Fibroblast of peridontal ligament (primary cell): ENCODE measurements at regions not wholly inside any gene's neighbourhood (a gene's known extent, or its start where the extent isn't known, plus 50 kb on each side); places are given as distances from the start of the nearest gene placed in this dataset.
"Not testable (repeated sequence)": the region's sequence is repeated elsewhere in the genome, so short reads cannot be mapped to it uniquely, and the experiment has no call there.

Experiments used
- DNase-seq: peaks from one replicate; pipeline ENCODE4 v3.0.0-alpha.2; 2010; ENCODE audit errors: extremely low read depth

DNA sequence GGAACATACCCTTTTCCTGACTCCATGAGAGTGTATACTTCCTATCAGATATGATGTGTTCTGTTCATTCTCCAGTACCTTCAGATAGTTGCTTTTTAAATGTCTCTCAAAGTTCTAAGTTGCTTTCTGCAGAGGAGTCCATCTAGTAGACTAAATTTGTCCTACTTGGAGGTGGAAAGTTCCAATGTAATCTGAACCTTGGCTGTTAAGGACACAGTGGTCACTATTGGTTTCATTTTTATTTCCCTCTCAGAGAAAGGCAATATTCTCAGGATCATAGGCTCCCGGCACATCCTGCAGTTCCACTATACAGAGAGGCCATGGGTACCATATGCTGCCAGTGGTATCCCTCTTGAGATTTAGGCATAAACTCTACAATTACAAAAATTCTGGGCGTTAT is 634.6 kb downstream of the LRRC70 start:
- no peak for DNase-seq

- DNase-seq: no peak
Observed at GRCh38 chr5:63211448-63212132, 633.0 kb downstream of the LRRC70 start.

GRCh38 chr5:63205976-63206375 is 627.4 kb downstream of the LRRC70 start:
- no peak for DNase-seq

- DNase-seq: no peak
Observed at GRCh38 chr5:63201738-63202137, 623.1 kb downstream of the LRRC70 start.

DNA sequence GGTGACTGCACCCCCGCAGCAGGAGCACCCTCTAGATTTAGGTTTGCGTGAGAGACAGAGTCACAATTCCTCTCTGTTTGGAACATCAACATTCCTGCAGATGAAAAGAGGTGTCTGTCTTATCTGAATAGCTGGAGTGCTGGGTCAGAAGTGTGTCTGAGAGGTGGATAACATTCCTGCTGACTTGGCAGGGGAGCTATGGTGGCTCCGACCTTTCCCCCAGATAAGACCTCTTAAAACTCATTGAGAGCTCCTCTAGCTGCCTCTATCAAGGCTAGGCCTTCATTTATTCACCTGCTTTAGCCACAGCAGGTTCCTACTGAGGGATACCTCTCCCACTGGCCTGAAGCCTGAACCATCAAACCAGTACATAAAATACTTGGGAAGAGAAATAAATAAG is 615.5 kb downstream of the LRRC70 start:
- DNase-seq: no peak

- DNase-seq: not testable (repeated sequence)
Observed at GRCh38 chr5:63180190-63180589, 601.6 kb downstream of the LRRC70 start.

GRCh38 chr5:63175850-63176249 is 597.2 kb downstream of the LRRC70 start:
- DNase-seq: no peak

DNA sequence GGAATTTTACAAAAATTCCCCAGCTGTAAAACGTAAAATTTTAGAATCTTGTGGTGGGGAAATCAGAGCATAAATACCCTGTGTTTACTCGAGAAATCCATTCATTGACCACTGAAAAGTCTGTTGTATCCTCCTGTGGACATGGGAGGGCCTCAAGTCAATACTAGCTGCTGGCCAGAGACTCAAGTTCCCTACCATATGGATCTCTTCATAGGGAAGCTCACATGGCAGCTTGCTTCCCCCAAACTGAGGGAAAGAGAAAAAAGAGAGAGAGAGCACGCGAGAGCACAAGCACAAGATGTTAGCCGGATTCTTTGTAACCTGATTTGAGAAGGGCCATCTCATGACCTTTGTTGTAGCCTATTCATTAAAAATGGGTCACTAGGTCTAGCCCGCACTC is 591.9 kb downstream of the LRRC70 start:
- DNase-seq: no peak

DNA sequence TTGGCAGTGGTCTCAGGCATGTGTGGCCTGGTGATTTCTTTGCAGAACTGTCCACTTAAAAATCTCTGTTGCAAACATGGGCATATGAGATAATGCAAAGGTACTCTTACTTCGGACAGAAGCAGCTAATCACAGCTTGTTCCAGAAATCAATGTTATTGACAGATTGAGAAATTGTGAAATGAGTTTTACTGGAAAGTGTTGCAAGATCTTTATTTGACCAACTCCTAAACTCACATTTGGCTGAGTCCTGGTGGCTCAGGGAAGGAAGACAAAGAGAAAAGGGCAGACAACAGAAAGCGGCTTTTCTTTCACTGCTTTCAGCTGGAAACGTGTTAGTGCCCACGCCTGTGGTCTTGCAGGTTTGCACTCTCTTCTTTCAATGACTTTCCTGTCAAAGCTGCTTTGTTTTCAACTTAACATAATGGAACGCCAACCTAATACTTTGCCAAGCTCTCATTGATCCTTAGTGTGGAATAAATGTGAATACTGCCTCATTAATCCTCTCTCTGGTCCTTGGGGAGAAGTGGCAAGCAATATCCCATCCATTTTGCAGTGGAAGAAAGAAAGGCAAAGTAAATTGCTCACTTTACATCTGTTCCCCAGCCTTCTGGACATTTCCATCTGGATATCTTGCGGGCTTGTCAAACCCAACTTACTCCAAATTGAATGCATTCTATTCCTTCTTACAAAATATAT is 586.4 kb downstream of the LRRC70 start:
- no peak for DNase-seq

DNA sequence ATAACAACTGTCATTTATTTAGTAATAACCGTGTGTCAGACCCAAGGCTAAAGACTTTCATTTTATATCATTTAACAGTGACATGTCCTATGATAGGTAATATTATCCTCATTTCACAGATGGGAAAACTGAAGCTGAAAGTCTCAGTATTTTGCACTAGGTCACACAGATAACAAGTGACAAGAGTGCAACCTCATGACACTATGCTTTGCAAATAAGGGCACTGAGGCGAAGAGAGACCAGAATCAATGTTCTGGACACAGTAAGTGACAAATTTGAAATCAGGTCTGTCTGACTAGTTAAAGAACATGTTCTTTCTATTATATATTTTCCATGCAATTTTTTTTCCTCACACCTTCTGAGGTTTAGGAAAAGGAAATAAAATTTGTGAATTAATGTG is 585.7 kb downstream of the LRRC70 start:
- no peak for DNase-seq

DNA sequence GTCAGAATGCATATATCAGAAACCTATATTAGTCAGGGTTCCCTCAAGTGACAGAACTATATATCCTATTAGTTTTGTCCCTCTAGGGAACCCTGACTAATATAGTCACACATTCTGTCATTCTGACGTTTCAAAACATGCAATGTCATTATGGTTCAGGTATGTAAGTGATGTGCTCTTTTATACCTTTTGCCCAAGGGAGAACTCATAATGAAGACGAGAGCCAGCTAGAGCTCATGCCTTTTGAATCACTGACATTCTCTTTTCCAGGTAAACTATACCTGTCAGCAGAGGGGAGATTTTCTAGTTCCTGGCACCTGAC is 576.7 kb downstream of the LRRC70 start:
- no peak for DNase-seq

GRCh38 chr5:63154476-63155309 is 576.1 kb downstream of the LRRC70 start:
- no peak for DNase-seq

DNA sequence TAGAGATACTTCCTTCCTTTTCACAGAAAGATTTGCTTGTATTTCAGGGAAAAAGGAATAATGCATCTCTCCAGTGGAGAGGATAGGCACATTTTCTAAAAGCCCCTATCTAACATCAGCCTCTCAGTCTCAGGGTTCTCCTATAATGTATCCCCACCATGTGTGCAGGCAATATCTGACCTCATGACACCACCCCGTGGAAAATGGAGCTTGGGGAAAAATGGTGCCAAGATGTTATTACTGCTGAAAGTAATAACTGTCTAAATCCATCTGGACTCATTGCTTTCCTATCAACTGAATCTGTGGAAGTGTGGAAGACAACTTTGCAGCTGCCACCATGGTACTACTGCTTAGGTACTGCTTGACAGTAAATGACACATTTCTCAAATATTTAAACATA is 574.3 kb downstream of the LRRC70 start:
- DNase-seq: no peak

- DNase-seq: no peak
Observed at GRCh38 chr5:63145167-63145566, 566.5 kb downstream of the LRRC70 start.

- no peak for DNase-seq
Observed at GRCh38 chr5:63141591-63141990, 563.0 kb downstream of the LRRC70 start.

DNA sequence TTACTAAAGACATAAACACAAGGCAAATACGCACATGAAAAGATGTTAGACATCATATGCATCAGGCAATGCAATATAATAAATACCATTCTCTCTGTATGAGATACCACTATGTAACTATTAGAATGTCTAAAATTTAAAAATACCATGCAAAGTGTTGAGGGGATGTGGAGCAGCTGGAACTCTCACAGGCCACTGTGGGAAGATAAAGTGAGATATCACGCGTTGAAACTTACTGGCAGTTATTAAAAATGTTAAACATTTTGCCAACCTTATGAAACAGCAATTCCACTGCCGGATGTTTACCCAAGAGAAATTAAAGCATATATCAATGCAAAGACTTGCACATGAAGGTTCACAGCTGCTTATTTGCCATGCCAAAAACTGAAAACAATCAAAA is 556.7 kb downstream of the LRRC70 start:
- DNase-seq: no peak

DNA sequence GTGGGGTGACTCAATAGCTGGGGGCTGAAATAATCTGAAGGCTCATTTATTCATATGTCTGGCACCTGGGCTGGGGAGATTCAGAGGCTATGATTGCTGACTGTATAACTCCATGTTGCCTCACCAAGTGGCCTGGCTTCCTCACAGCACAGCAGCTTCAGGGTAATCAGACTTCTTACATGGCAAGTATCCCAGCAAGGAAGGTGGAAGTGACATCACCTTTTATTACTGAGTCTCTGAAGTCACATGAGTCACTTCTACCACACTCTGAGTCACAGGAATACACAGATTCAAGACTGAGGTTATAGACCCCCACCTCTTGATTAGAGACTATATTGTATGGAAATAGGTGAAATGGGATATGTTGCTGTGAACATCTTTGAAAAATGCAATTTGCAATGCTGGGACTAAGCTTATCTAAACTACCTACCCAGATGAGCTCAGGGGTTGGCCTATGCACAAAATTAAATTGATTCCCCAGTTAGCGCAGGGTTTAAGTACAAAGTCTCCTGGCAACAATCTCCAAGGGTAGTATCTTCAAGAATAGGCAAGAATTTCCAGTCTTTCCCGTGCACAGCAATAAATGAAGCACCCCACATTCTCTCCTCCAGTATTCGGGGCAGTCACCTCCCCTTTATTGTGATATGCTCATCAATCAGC is 553.1 kb downstream of the LRRC70 start:
- DNase-seq: no peak

- DNase-seq: no peak
Observed at GRCh38 chr5:63128761-63129160, 550.1 kb downstream of the LRRC70 start.

DNA sequence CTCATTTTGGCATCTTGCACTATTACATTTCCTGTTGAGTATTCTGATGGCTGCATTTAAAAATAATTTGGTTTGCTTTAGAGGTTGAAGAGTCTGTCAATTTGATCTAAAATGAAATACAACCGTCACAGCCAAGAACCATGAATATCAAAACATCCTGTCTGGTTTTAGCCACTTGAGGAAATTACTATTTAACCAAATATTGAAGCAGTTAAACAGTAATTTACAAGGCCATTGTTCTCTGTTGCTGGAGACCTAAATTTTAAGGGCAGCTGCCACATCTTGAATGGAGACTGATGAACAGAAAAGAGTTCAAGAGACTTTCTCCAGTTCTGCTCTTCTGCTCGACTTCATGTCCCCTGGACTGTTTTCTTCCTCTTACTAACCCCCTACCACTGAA is 549.4 kb downstream of the LRRC70 start:
- no peak for DNase-seq

- no peak for DNase-seq
Observed at GRCh38 chr5:63127054-63127453, 548.4 kb downstream of the LRRC70 start.

DNA sequence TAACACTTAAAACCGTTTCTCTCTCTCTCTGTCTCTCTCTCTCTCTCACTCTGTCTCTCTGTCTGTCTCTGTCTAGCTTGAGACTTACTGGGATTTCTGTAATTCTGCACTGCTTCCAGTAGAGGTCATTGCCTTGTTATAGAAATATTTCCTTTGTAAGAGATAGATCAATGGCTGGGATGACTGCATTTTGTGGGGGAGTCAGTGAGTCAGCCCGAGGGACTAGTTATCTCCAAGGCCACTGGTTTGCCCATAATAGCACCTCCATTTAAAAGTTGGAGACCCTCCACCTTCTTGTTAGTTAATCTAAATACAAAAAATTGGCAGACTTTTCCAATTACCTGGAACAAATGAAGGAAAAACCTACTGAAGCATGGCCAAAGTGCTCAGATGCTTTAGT is 547.2 kb downstream of the LRRC70 start:
- DNase-seq: no peak

DNA sequence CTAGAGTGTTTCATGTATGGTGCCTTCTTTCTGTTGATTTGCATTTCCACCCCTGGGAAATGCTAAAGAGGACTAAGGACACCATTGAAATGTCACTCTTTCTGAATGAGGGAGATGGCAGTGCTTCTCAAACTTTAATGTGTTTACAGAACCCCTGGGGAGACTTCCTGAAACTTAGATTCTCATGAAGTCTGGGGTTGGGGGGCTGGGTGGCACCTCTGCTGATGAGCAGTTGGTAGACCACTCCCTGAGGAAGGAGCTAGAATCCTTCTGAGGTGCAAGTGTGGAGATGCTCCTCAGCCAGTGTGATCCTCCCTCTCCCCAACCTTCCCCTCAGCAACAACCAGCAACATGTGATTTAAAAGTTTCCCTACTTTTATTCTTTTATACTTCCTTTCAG is 546.8 kb downstream of the LRRC70 start:
- DNase-seq: no peak
